GM19463 (cell line): ENCODE measurements at regions not wholly inside any gene's neighbourhood (a gene's known extent, or its start where the extent isn't known, plus 50 kb on each side); places are given as distances from the start of the nearest gene placed in this dataset.

Experiments
- ATAC-seq: cut with Tn5 transposase; IDR thresholded peaks from one replicate; pipeline ENCODE4 v1.9.1; 2021; ENCODE audit warnings: mild to moderate bottlenecking, moderate library complexity; ENCODE audit not compliant: unreplicated experiment

GRCh38 chr7:39883812-39884390 is 66.2 kb upstream of the CDK13 start:
- ATAC-seq, result no peak

GRCh38 chr7:39888171-39888853 is 61.7 kb upstream of the CDK13 start:
- no peak for ATAC-seq

- no peak for ATAC-seq
Measured at GRCh38 chr7:39890411-39890810, 59.6 kb upstream of the CDK13 start.

- ATAC-seq, result no peak
Measured at GRCh38 chr7:39891894-39892293, 58.2 kb upstream of the CDK13 start.

- ATAC-seq, result no peak
Measured at GRCh38 chr7:39892361-39892760, 57.7 kb upstream of the CDK13 start.

- no peak for ATAC-seq
Measured at GRCh38 chr7:39894904-39895303, 55.2 kb upstream of the CDK13 start.

- no peak for ATAC-seq
Measured at GRCh38 chr7:39896840-39897239, 53.2 kb upstream of the CDK13 start.

- ATAC-seq, result no peak
Measured at GRCh38 chr7:39898867-39899266, 51.2 kb upstream of the CDK13 start.
